OCI-LY1 (cell line): ENCODE measurements at regions not wholly inside any gene's neighbourhood (a gene's known extent, or its start where the extent isn't known, plus 50 kb on each side); places are given as distances from the start of the nearest gene placed in this dataset.

Experiments used
- CTCF ChIP-seq: fragments of 200-600 bp; sonication (generic), shearing (Covaris generic); IDR thresholded peaks from 2 replicates; pipeline ENCODE4 v1.5.1; 2017; ENCODE audit warnings: mild to moderate bottlenecking, antibody characterized with exemption, low read length, moderate library complexity, mixed read lengths
- EZH2 ChIP-seq: fragments of 200-600 bp; sonication (generic), shearing (Covaris generic); IDR thresholded peaks from 2 replicates; pipeline ENCODE4 v1.8.0; 2017; ENCODE audit warnings: borderline replicate concordance, mixed run types, mild to moderate bottlenecking, antibody characterized with exemption, low read length, moderate library complexity, mixed read lengths

DNA sequence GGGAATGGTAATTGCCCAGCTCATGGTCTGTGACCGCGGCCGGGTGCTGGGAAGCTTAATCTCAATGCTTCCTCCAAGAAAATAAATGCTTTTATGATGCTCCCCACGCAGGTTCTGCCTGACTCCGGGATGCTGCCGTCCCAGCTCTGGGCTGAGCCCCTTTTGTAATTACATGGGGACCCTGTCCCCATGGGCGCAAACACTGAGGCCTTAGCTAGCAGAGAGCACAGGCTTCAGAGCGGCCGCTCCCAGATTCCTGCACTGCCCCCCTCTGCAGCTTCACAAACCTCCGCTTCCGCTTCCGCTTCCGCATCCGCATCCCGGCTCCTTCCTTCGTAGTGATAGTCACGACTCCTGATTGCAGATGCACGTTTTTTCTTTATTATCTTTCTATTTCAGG, 129.5 kb downstream of the KIF26A start:
- no peak for TF ChIP-seq CTCF
- TF ChIP-seq EZH2, result no peak
